ENCODE measurements at regions not wholly inside any gene's neighbourhood (a gene's known extent, or its start where the extent isn't known, plus 50 kb on each side); places are given as distances from the start of the nearest gene placed in this dataset.

- no peak for DNase-seq
Measured at GRCh38 chr12:46131732-46132469, 136.9 kb downstream of the SLC38A1 start.

DNA sequence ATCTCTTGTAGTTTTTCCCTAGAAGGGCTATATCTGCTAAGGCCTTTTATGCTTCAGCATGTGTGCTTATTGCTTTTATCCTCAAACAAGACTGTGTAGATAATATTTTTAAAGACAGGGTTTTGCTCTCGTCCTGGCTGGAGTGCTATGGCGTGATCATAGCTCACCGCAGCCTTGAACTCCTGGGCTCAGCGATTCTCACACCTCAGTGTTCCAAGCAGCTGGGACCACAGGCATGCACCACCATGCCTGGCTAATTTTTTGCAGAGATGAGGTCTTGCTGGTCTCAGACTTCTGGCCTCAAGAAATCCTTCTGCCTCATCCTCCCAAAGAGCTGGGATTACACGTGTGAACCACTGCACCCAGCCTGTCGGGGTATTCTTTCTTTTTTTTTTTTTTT is 137.3 kb upstream of the SCAF11 start:
- no peak for DNase-seq

DNA sequence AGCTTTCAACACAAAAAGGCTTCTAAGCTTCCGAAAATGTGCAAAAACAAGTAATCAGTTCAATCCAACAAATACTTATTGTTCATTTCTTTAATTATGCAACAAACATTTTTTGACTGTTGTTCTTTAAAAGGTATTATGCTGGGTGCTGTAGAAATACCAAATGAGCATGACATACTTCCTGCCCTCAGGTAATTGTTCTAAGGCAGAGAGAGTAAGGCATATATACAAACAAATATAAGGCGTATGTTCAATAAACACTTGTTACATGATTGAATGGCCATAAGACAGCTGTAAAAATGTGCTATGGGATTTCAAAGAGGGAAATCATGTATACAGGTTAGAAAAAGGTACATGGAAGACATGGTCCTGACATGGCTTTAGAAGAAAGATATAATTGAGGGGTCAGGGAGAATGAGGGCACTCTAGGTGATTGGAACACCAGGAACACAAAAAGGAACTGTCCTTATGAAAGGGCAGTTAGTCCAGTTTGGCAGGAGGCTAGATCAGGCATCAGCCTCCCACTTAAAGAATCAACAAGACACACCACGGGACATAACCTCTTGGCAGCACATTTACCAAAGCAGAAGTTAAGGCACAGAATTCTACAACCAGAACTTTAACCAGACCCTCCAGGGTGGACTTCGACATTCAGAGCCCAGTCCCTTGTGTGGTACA is 135.8 kb upstream of the SCAF11 start:
- DNase-seq, result no peak

- DNase-seq, result peak; percentile 22 to 42
Measured at GRCh38 chr12:46124848-46125619, 134.7 kb upstream of the SCAF11 start.

- no peak for DNase-seq
Measured at GRCh38 chr12:46124132-46124847, 133.9 kb upstream of the SCAF11 start.

DNA sequence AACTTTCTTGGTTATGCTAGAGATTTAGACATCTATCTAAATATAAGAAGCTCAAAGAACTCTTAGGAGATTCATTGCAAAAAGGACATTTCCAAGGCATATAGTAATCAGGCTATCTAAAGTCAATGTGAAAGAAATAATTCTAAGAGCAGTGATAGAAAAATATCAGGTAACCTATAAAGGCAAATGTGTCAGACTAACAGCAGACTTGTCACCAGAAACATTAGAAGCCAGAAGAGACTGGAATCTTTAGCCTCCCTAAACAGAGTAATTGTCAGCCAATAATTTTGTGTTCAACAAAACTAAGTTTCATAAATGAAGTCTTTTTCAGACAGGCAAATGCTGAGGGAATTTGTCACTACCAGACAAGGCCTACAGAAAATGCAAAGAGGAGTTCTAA is 122.0 kb upstream of the SCAF11 start:
- DNase-seq, result no peak

GRCh38 chr12:46111715-46112114 is 121.3 kb upstream of the SCAF11 start:
- no peak for DNase-seq

DNA sequence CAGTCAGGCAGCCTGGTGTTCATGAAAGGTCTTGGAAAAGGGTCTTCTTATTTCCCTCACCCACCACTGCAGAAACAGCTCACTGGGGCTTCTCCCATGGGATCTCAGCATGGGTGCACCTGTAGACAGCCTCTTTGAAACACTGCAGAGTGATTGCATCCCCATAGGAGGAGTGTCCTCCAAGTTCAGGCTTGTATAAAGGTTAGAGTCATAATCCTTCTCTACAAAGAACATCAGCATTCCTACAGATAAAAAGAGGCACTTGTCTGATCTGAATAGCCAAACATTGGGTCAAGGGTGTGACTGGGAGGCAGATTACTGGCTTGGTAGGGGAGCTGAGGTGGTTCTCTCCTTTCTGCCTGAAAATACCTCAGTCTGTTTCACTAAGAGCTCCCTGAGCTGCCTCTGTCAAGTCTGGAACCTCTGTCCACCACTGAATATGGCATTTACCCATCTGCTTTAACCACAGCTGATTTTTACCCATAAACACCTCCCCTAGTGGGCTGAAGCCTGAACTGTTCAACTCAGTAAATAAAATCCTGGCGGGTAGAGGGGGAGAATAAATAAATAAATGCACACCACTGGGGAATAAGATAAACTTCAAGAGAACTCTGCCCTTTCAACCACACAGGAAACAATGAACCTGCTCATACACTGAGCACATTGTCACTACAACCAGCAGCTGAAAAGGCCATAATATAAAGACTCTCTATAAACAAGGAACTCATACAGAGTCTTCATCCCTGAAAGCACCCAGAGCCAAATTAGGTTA is 120.7 kb upstream of the SCAF11 start:
- DNase-seq, result no peak

- no peak for DNase-seq
Measured at GRCh38 chr12:46110223-46110611, 119.8 kb upstream of the SCAF11 start.

GRCh38 chr12:46109343-46110222 is 119.2 kb upstream of the SCAF11 start:
- DNase-seq, result no peak

DNA sequence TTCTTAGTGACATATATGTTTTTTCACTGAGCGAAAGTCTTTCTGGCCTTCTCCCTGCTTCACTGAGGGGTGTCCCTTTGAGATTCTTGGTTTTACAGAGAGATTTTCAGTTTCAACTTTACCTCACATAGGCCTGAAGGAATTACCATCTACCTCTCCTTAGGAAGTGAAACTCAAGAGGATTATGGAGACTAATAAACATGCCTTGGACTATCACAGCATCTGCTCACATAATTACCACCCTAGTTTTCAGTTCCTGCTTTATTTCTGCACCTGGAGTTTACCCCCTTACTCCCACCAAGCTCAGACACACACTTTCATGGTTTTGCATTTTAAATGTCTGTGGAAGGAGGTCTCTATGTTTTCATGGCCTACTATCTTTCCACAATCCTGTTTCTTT is 118.3 kb upstream of the SCAF11 start:
- no peak for DNase-seq

DNA sequence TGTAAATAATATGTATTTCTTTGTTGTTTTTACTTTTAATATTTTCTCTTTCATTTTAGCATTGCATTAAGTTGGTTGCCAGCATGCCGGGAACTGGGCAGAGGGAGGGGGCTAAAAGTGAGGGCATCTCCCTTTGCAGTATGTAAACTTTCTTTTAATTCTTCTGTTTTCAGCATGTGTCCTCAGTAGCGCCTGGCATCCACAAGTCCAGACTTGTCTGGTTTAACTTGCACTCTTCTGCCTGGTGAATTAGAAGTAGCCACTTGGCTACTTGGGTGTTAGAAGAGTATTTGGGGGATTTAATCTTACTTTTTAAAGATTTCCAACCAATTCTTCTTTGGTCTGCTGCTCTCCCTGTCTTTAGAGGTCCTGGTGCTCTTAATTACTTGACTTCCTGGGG is 117.2 kb upstream of the SCAF11 start:
- no peak for DNase-seq

- no peak for DNase-seq
Measured at GRCh38 chr12:46105735-46106134, 115.4 kb upstream of the SCAF11 start.

DNA sequence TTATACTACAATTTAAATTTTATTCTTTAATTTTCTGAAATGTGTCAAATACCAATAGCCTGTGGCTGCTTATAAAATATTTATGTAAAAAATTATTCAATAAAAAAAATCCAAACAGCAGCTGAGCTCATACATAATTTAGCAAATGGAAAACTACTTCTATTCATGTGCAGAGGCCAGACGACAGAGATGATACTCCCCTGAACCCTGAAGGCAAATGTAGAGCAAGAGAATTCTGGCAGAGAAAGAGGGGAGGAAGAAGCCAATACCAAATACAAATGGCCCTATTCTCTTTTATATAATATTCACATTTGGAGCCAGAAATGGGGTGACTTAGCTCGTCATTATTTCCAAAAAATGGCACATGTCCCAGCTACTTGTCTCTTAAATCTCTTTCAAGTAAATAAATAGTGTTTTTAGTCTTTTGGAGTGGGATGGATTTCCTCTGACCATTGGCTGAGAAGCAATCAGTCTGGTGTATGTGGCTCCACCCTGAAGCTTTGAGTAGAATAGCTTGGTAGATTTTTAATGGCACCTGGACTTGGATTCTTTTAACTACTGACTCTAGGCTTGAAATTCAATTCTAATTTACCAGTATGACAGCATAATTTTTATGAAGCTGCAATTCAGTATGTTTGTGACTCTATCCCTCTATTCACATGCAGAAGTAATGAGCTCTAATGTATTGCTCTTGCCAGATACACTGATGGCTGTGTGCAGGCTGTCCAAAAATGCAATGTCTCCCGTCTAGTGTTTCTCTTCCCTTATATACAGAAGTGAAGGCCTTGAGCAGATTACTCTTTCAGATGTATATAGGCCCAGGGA is 113.4 kb upstream of the SCAF11 start:
- no peak for DNase-seq

DNA sequence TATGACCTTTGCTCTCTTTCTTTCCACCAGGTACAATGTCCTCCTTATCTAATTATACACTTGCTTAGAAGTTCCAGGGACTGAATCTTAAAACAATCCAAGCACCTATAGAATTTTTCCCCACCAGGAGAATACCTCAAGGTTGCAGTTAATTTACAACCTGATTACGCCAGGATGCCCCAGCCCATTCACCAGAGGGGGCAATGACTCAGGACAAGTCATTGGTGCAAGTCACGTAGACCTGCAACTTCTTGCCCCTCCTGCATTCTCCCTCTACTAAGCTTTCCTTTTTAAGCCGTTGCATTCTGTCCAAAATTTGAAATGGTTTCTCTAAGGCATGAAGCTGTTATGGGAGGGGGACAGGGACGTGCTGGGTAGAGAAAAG is 111.1 kb upstream of the SCAF11 start:
- DNase-seq, result no peak

DNA sequence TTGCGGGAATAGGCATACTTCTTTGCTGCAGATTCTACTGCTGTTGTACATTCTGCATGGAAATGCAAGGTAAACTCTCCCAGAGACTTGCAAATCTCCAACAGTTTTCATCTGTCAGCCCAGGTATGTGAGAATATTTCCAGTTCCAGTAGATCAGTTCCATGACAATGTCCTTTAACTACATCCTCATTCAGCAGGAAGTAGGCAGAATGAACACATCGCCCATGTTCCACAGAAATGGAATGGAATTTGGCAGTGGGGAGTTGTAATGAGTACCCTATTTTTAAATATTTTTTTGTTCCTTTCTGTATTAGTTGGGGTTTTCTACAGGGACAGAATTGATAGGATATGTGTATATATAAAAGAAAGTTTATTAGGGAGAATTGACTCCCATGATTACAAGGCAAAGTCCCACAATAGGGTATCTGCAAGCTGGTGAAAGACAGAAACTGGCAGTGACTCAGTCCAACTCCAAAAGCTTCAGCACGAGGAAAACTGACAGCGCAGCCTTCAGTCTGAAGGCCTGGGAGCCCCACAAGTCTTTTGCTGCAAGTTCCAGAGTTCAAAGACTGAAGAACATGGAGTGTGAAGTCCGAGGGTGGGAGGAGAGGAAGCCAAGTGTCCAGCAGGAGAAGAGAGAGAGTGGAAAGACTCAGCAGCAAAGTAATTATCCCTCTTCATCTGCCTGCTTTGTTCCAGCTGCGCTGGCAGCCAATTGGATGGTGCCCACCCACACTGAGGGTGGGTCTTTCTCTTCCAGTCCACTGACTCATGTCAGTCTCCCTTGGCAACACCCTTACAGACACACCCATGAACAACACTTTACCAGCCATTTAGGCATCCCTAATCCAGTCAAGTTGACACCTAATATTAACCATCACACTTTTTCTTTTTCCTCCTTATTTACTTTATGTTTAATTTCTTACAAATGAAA is 110.4 kb upstream of the SCAF11 start:
- DNase-seq, result no peak

DNA sequence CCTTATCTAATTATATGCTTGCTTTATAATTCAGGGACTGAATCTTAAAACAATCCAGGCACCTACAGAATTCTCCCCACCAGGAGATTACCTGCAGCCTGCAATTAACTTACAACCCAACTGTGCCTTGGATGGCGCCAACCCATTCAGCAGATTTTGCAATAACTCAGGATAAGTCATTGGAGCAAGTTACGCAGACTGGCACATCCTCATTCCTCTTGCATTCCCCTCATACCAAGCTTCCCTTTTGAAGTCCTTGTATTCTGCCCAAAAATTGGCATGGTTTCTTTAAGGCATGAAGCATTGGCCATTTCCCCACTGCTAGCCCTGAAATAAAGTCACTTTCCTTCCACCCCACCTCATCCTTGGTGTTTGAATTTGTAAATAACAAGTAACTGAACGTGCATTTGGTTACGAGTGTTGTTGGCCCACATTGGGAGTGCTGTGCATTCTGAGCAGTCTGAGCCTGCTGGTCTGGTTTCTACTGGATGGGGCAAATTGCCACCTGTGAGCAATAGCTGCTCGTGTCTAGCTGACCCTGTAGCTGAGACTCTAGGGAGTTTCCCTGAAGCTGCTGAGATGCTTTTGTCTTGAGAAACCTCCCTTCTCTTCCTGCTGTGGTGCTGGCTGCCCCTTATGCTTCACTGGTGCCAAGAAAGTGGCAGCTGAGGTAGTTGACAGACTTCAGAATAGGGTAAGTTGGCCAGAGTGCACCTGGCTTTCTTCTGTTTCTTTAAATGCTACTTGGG is 99.2 kb upstream of the SCAF11 start:
- no peak for DNase-seq

DNA sequence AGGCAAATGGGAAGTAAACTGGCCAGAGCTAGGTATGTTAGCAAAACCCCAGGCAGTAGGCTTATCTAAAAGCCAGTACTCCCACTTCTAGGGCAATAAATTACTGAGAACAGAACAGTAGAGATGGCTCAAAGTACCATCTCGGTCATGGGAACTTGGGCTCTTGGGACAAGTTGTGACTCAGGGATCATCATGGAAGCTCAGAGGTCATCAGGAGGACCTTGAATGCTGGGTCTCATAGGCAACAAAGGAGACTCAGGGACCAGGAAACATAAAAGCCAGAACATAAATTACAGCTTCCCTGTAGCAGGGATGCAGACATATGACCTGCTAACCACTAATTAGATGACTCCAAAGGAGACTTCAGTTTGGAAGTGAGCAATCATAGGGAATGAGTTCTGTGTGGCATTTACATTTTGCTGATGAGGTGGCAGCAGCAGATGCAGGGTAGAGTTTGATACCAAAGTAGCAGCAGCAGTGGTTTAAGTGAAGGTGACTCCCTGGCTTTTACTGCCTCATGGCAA is 97.6 kb upstream of the SCAF11 start:
- no peak for DNase-seq
